ENCODE measurements at regions not wholly inside any gene's neighbourhood (a gene's known extent, or its start where the extent isn't known, plus 50 kb on each side); places are given as distances from the start of the nearest gene placed in this dataset.
A peak's percentile ranks its signal among the peaks of the same experiment; 100 is the strongest.

GRCh38 chr15:46409841-46410301 is 775.0 kb downstream of the SQOR start:
- no peak overlapping the region for H3K9ac ChIP-seq (ENCODE audit: low read depth, low read length)
- no peak overlapping the region for H3K4me3 ChIP-seq (ENCODE audit: low read depth, low read length)
- H3K9me3 ChIP-seq (ENCODE audit: control insufficient read depth, insufficient read depth, low read length): no peaks in the 10 kb centered on the region
- H3K4me1 ChIP-seq (ENCODE audit: control insufficient read depth, insufficient read depth, low read length): peaks cover 20% of the 10 kb centered on the region
- no peaks in the 10 kb centered on the region for H3K36me3 ChIP-seq (ENCODE audit: control insufficient read depth, insufficient read depth, low read length)
- peak overlapping the region; percentile 16 for H3K27ac ChIP-seq (ENCODE audit: low read depth, low read length)
- H3K27me3 ChIP-seq (ENCODE audit: control insufficient read depth, insufficient read depth, low read length): no peaks in the 10 kb centered on the region

- H3K27me3 ChIP-seq (ENCODE audit: control insufficient read depth, insufficient read depth, low read length): no peaks in the 10 kb centered on the region
- H3K36me3 ChIP-seq (ENCODE audit: control insufficient read depth, insufficient read depth, low read length): no peaks in the 10 kb centered on the region
- H3K4me3 ChIP-seq (ENCODE audit: low read depth, low read length): no peak overlapping the region
- H3K9me3 ChIP-seq (ENCODE audit: control insufficient read depth, insufficient read depth, low read length): no peaks in the 10 kb centered on the region
- no peak overlapping the region for H3K27ac ChIP-seq (ENCODE audit: low read depth, low read length)
- H3K4me1 ChIP-seq (ENCODE audit: control insufficient read depth, insufficient read depth, low read length): peaks cover 12% of the 10 kb centered on the region
- H3K9ac ChIP-seq (ENCODE audit: low read depth, low read length): no peak overlapping the region
Observed at GRCh38 chr15:46410705-46411104, 775.9 kb downstream of the SQOR start.

GRCh38 chr15:46411900-46412299 is 777.1 kb downstream of the SQOR start:
- no peaks in the 10 kb centered on the region for H3K9me3 ChIP-seq (ENCODE audit: control insufficient read depth, insufficient read depth, low read length)
- H3K9ac ChIP-seq (ENCODE audit: low read depth, low read length): no peak overlapping the region
- no peak overlapping the region for H3K4me3 ChIP-seq (ENCODE audit: low read depth, low read length)
- H3K36me3 ChIP-seq (ENCODE audit: control insufficient read depth, insufficient read depth, low read length): no peaks in the 10 kb centered on the region
- peaks cover 8% of the 10 kb centered on the region for H3K4me1 ChIP-seq (ENCODE audit: control insufficient read depth, insufficient read depth, low read length)
- H3K27me3 ChIP-seq (ENCODE audit: control insufficient read depth, insufficient read depth, low read length): no peaks in the 10 kb centered on the region
- no peak overlapping the region for H3K27ac ChIP-seq (ENCODE audit: low read depth, low read length)

- Histone ChIP-seq H3K27me3 (ENCODE audit: control insufficient read depth, insufficient read depth, low read length) (no peaks in the 10 kb centered on the region), H3K4me3 (ENCODE audit: low read depth, low read length) (no peak overlapping the region), H3K4me1 (ENCODE audit: control insufficient read depth, insufficient read depth, low read length) (peaks cover 13% of the 10 kb centered on the region), H3K27ac (ENCODE audit: low read depth, low read length) (no peak overlapping the region), H3K9me3 (ENCODE audit: control insufficient read depth, insufficient read depth, low read length) (no peaks in the 10 kb centered on the region), H3K36me3 (ENCODE audit: control insufficient read depth, insufficient read depth, low read length) (no peaks in the 10 kb centered on the region), H3K9ac (ENCODE audit: low read depth, low read length) (no peak overlapping the region)
Observed at GRCh38 chr15:46413799-46414198, 779.0 kb downstream of the SQOR start.

GRCh38 chr15:46416544-46416943 is 781.7 kb downstream of the SQOR start:
- Histone ChIP-seq H3K9me3 (ENCODE audit: control insufficient read depth, insufficient read depth, low read length) (no peaks in the 10 kb centered on the region), H3K27ac (ENCODE audit: low read depth, low read length) (no peak overlapping the region), H3K27me3 (ENCODE audit: control insufficient read depth, insufficient read depth, low read length) (no peaks in the 10 kb centered on the region), H3K36me3 (ENCODE audit: control insufficient read depth, insufficient read depth, low read length) (no peaks in the 10 kb centered on the region), H3K4me1 (ENCODE audit: control insufficient read depth, insufficient read depth, low read length) (peaks cover 8% of the 10 kb centered on the region; the same call in 1 of the 2 replicates), H3K9ac (ENCODE audit: low read depth, low read length) (no peak overlapping the region), H3K4me3 (ENCODE audit: low read depth, low read length) (no peak overlapping the region)

- no peaks in the 10 kb centered on the region for H3K36me3 ChIP-seq (ENCODE audit: control insufficient read depth, insufficient read depth, low read length)
- peaks cover 8% of the 10 kb centered on the region; the same call in 1 of the 2 replicates for H3K4me1 ChIP-seq (ENCODE audit: control insufficient read depth, insufficient read depth, low read length)
- peaks cover 14% of the 10 kb centered on the region; the same call in 1 of the 2 replicates for H3K9me3 ChIP-seq (ENCODE audit: control insufficient read depth, insufficient read depth, low read length)
- H3K27ac ChIP-seq (ENCODE audit: low read depth, low read length): no peak overlapping the region
- H3K9ac ChIP-seq (ENCODE audit: low read depth, low read length): no peak overlapping the region
- no peak overlapping the region for H3K4me3 ChIP-seq (ENCODE audit: low read depth, low read length)
- H3K27me3 ChIP-seq (ENCODE audit: control insufficient read depth, insufficient read depth, low read length): no peaks in the 10 kb centered on the region
Observed at GRCh38 chr15:46420990-46421389, 786.2 kb downstream of the SQOR start.

- no peak overlapping the region for H3K27ac ChIP-seq (ENCODE audit: low read depth, low read length)
- H3K9ac ChIP-seq (ENCODE audit: low read depth, low read length): no peak overlapping the region
- H3K27me3 ChIP-seq (ENCODE audit: control insufficient read depth, insufficient read depth, low read length): no peaks in the 10 kb centered on the region
Observed at GRCh38 chr15:46441294-46442062, 806.6 kb downstream of the SQOR start.

GRCh38 chr15:46442184-46442583 is 807.4 kb downstream of the SQOR start:
- Histone ChIP-seq H3K27me3 (ENCODE audit: control insufficient read depth, insufficient read depth, low read length) (no peaks in the 10 kb centered on the region), H3K4me3 (ENCODE audit: low read depth, low read length) (no peak overlapping the region), H3K36me3 (ENCODE audit: control insufficient read depth, insufficient read depth, low read length) (no peaks in the 10 kb centered on the region), H3K4me1 (ENCODE audit: control insufficient read depth, insufficient read depth, low read length) (0 out of 2 replicates have a peak, but pooled peaks cover 3% of the 10 kb centered on the region), H3K9ac (ENCODE audit: low read depth, low read length) (no peak overlapping the region), H3K9me3 (ENCODE audit: control insufficient read depth, insufficient read depth, low read length) (no peaks in the 10 kb centered on the region), H3K27ac (ENCODE audit: low read depth, low read length) (no peak overlapping the region)

More at GRCh38 chr15:46441294-46442062, 806.6 kb downstream of the SQOR start:
- no peaks in the 10 kb centered on the region for H3K36me3 ChIP-seq (ENCODE audit: control insufficient read depth, insufficient read depth, low read length)
- no peak overlapping the region for H3K4me3 ChIP-seq (ENCODE audit: low read depth, low read length)
- H3K4me1 ChIP-seq (ENCODE audit: control insufficient read depth, insufficient read depth, low read length): 0 out of 2 replicates have a peak, but pooled peaks cover 3% of the 10 kb centered on the region
- no peaks in the 10 kb centered on the region for H3K9me3 ChIP-seq (ENCODE audit: control insufficient read depth, insufficient read depth, low read length)

- Histone ChIP-seq H3K9me3 (ENCODE audit: control insufficient read depth, insufficient read depth, low read length) (no peaks in the 10 kb centered on the region), H3K36me3 (ENCODE audit: control insufficient read depth, insufficient read depth, low read length) (no peaks in the 10 kb centered on the region), H3K9ac (ENCODE audit: low read depth, low read length) (no peak overlapping the region), H3K4me1 (ENCODE audit: control insufficient read depth, insufficient read depth, low read length) (0 out of 2 replicates have a peak, but pooled peaks cover 3% of the 10 kb centered on the region), H3K4me3 (ENCODE audit: low read depth, low read length) (no peak overlapping the region), H3K27me3 (ENCODE audit: control insufficient read depth, insufficient read depth, low read length) (no peaks in the 10 kb centered on the region), H3K27ac (ENCODE audit: low read depth, low read length) (no peak overlapping the region)
Observed at GRCh38 chr15:46442901-46443590, 808.2 kb downstream of the SQOR start.

- no peak overlapping the region for H3K27ac ChIP-seq (ENCODE audit: low read depth, low read length)
- no peak overlapping the region for H3K9ac ChIP-seq (ENCODE audit: low read depth, low read length)
- H3K4me3 ChIP-seq (ENCODE audit: low read depth, low read length): no peak overlapping the region
Observed at GRCh38 chr15:46450112-46450809, 815.4 kb downstream of the SQOR start.

More at GRCh38 chr15:46450112-46450809, 815.4 kb downstream of the SQOR start:
- Histone ChIP-seq H3K4me1 (ENCODE audit: control insufficient read depth, insufficient read depth, low read length) (no peaks in the 10 kb centered on the region), H3K9me3 (ENCODE audit: control insufficient read depth, insufficient read depth, low read length) (no peaks in the 10 kb centered on the region), H3K36me3 (ENCODE audit: control insufficient read depth, insufficient read depth, low read length) (no peaks in the 10 kb centered on the region), H3K27me3 (ENCODE audit: control insufficient read depth, insufficient read depth, low read length) (no peaks in the 10 kb centered on the region)
